Ovary (tissue), 7 donors: ENCODE measurements at regions not wholly inside any gene's neighbourhood (a gene's known extent, or its start where the extent isn't known, plus 50 kb on each side); places are given as distances from the start of the nearest gene placed in this dataset.

Experiments
- DNase-seq, 5 donors: peaks; one replicate each; pipeline ENCODE4 v3.0.0-alpha.2; 2019 to 2020
- H3K27ac ChIP-seq, 2 donors: fragments of 200-600 bp; one replicate each; pipeline versions ENCODE4 v1.5.1 to v1.8.0; 2019 to 2022
- H3K27me3 ChIP-seq: fragments of 200-600 bp; one replicate; pipeline ENCODE4 v1.8.0; 2022
- H3K36me3 ChIP-seq: fragments of 200-600 bp; sonication (generic); one replicate; pipeline ENCODE4 v1.5.1; 2019
- H3K4me1 ChIP-seq: one replicate; pipeline ENCODE4 v1.8.1; 2013; ENCODE audit warnings: mild to moderate bottlenecking, moderate library complexity; ENCODE audit not compliant: insufficient read depth
- H3K4me3 ChIP-seq: fragments of 200-600 bp; sonication (generic); one replicate; pipeline ENCODE4 v1.5.1; 2017
- H3K9me3 ChIP-seq, 2 donors: fragments of 200-600 bp in 1 of 2; sonication (generic) in 1 of 2; one replicate each; pipeline versions ENCODE4 v1.5.1 to v1.8.1; 2013 to 2019; ENCODE audit warnings: mild to moderate bottlenecking in 1 of 2, moderate library complexity in 1 of 2
- CTCF ChIP-seq, 3 donors: fragments of 450-650 bp in 2 of 3; fragments of 200-600 bp in 1 of 3; IDR thresholded peaks; one replicate each; pipeline versions ENCODE4 v1.5.1 to v1.8.0; 2016 to 2022; ENCODE audit warnings: antibody characterized with exemption in 3 of 3, mild to moderate bottlenecking in 1 of 3
- EP300 ChIP-seq: sonication (generic); formaldehyde crosslinking; IDR thresholded peaks from one replicate; pipeline ENCODE4 v1.6.1; 2017; ENCODE audit warnings: antibody characterized with exemption
- POLR2A ChIP-seq: fragments of 450-650 bp; IDR thresholded peaks from one replicate; pipeline ENCODE4 v1.6.1; 2017; ENCODE audit warnings: antibody characterized with exemption, mild to moderate bottlenecking, moderate library complexity
- WGBS, 3 donors: extraction: QIAGEN DNeasy Blood & Tissue Kit in 1 of 3; methylation state at CpG; one replicate each; pipeline versions ENCODE4 v1.1.5 to v1.1.7; 2013 to 2017; 5-methylcytosine and 5-hydroxymethylcytosine counted together
- intact Hi-C, 4 donors: fragments of 100-400 bp; cut with DNase I; formaldehyde crosslinking; loops; one replicate each; pipeline versions ENCODE4 v1.11.0 to v1.15.1; 2022 to 2023
- donor health status: DM: no; HTN: no; CAD: no; lungs with moderate emphysema.
- donor health status: DM: no; HTN: no; CAD: no.
- donor health status: Bipolar disorder and iron deficiency.
- donor health status: DM: no; HTN: no; CAD: no.
- donor health status: DM: yes; HTN: yes; CAD: no.

DNA sequence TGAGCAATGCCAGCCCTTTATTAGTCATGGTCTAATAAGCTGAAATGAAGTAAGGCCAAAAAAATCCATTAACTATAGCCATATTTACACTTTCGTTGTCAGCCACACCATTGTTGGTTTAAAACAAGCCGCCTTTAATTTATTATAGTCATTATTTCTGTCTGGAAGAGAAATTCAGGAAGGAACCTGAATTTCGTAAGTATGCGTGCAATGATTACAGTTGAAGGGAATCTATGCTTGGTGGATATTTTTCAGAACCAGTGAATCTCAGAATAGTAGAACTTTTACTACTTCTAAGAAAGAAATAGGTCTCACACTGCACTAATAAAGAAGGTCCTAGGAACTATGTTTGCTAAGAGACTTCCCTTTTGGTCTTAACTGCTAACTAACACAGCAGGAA is 59.1 kb downstream of the FAM43A start:
- intact Hi-C loops, result no loop called here
- H3K36me3 ChIP-seq, result no peaks in the 10 kb centered on the region
- no peaks in the 10 kb centered on the region for H3K27me3 ChIP-seq
- no peaks in the 10 kb centered on the region for H3K4me1 ChIP-seq
- no peak overlapping the region for H3K4me3 ChIP-seq
- TF ChIP-seq CTCF (IDR thresholded peaks at IDR 0.05), result no peak
- no peak for TF ChIP-seq POLR2A
- no peak for TF ChIP-seq EP300
- no peak overlapping the region for H3K27ac ChIP-seq
- WGBS, 3 donors, result 82 to 84% (median 82%) methylated on average over 4 of the region's 4 CpGs
- DNase-seq, result no peak
- H3K9me3 ChIP-seq, result no peaks in the 10 kb centered on the region

DNA sequence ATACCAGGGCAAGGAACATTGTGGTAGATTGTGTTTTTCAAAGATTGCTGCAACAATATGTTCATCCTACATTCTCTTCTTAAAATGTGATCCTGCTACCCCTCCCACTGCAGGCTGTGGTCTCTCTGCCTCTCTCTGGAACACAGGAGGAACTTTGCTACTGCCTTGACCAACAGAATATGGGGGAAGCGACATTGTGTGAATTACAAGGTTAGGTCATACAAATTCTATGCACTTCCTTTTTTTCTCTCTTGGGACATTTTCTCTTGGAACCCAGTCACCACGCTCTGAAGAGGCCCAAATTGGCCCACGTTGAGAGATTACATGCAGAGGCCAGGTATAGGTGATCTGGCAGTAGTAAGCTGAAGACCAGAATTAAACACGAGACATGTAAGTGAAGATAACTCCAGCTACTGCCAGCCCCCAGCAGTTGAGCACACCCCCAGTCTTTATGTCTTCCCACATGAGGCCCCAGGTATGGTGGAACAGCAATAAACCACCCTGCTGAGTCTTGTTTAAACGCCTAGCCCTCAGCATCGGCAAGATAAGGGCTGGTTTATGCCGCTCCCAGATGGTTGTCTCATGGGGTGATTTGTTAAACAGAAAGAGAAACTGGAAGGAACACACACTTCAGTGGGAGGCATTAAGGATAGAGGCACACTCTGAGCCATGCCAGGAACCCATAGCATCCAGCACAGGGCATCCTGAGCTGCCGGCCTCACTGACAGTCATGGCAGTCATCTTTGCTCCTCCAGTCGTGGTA is 59.9 kb downstream of the FAM43A start:
- no peak for TF ChIP-seq EP300
- TF ChIP-seq CTCF (IDR thresholded peaks at IDR 0.05), result no peak
- no peak for TF ChIP-seq POLR2A
- intact Hi-C loops, result no loop called here
- Histone ChIP-seq H3K4me1 (no peaks in the 10 kb centered on the region), H3K27ac (no peak overlapping the region), H3K9me3 (no peaks in the 10 kb centered on the region), H3K36me3 (no peaks in the 10 kb centered on the region), H3K4me3 (no peak overlapping the region), H3K27me3 (no peaks in the 10 kb centered on the region)
- WGBS, 3 donors, result 67 to 77% (median 73%) methylated on average over 9 of the region's 9 CpGs
- no peak for DNase-seq

DNA sequence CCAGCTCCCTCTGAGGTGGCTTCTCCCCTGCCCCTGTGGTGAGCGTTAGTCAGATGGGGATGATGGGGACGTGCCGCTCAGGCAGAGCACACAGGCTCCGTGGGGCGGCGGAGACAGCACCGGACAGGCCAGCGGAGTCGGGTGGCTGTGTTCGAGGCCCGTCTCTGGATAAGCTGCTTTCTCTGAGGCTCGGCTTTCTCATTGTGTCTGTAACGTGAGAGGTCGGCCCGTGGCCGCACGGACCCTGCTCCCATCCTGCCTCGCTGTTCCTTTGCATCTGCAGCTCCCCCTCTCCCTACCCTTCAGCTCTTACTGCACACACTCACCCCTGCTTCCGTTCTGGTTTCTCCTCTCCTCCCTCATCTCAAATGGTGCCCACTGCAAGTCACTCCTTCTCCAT is 62.5 kb downstream of the FAM43A start:
- Histone ChIP-seq H3K9me3 (no peaks in the 10 kb centered on the region), H3K4me3 (no peak overlapping the region), H3K27me3 (no peaks in the 10 kb centered on the region), H3K4me1 (no peaks in the 10 kb centered on the region), H3K36me3 (no peaks in the 10 kb centered on the region), H3K27ac (no peak overlapping the region)
- no peak for DNase-seq
- WGBS, 3 donors, result 80 to 89% (median 86%) methylated on average over 19 of the region's 19 CpGs
- intact Hi-C loops, result no loop called here
- TF ChIP-seq CTCF (IDR thresholded peaks at IDR 0.05), result no peak
- TF ChIP-seq EP300, result no peak
- TF ChIP-seq POLR2A, result no peak

- WGBS, 3 donors, result 39 to 51% (median 45%) methylated on average over 17 of the region's 17 CpGs
- H3K27me3 ChIP-seq, result no peaks in the 10 kb centered on the region
- TF ChIP-seq EP300 (no peak), POLR2A (no peak), CTCF (IDR thresholded peaks at IDR 0.05) (no peak)
- H3K4me3 ChIP-seq, result no peak overlapping the region
- intact Hi-C loops, result no loop called here
- no peaks in the 10 kb centered on the region for H3K36me3 ChIP-seq
- DNase-seq, result no peak
- H3K27ac ChIP-seq, result no peak overlapping the region
- H3K9me3 ChIP-seq, result no peaks in the 10 kb centered on the region
- no peaks in the 10 kb centered on the region for H3K4me1 ChIP-seq
Observed at GRCh38 chr3:194749631-194750490, 64.2 kb downstream of the FAM43A start.
